ENCODE measurements at regions not wholly inside any gene's neighbourhood (a gene's known extent, or its start where the extent isn't known, plus 50 kb on each side); places are given as distances from the start of the nearest gene placed in this dataset.

DNA sequence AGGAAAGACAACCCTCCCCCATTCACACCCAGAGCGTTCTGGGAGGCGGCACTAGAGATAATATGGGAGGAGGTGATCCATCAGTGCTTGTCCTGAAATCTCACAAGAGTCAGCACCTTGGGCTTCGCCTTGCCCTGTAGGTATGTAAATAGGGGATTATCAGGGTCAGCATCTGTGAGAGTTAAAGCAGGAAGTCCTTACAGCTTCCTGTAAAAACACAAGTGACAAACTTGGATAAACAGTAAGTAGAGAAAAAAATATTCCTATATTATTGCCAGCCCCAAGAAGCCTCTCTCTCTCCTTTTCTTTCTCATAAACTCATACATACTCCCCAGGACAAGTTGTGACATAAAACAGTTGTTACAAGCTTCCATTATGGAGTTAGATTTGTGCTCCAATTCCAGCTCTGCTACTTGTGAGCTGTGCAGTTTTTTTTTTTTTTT lies 187.7 kb downstream of the MAF start:
- Mint-ChIP-seq H3K27me3 (peaks cover 9% of the 10 kb centered on the region), H3K27ac (no peak overlapping the region), H3K4me1 (ENCODE audit: low read depth) (peaks cover 18% of the 10 kb centered on the region), H3K4me3 (no peak overlapping the region), H3K9me3 (no peaks in the 10 kb centered on the region), H3K36me3 (ENCODE audit: low read depth) (no peaks in the 10 kb centered on the region)

DNA sequence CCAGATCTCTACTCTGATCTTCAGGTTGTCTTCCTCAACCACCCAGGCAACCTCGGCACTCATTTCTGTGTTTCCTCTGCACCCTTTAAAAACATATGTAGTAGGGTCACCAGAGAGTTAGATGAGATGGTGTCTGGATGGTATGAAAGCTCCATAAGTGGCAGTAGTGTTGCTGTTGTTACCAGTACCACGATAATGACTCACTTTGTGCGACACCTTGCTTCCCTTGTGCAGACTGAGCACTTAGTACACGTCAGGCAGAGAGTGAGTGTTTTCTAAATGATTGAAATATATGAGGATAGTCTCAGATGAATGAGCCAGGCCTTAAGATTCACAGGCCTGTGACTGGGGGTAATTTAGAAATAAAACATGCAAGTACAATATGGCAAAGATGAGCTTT lies 188.7 kb downstream of the MAF start:
- no peak overlapping the region for H3K27ac Mint-ChIP-seq
- no peak overlapping the region for H3K4me3 Mint-ChIP-seq

DNA sequence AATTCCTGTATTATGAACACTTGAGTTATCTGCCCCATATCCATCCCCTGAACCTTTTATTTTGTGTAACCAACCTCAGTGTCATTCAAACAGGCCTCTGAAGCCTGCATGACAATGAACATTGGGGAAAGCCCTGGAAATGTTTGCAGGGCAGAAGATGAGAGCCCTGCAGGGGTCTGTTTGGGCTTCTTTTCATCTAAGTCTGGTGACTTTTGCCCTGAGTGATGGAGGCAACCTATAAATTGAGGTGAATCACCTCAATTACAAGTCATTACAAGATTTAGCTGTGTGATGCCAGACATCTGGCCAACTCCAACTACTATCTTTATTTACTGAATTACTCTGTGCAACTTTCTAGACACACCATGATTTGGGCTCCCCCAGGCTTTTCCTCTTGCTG lies 189.2 kb downstream of the MAF start:
- H3K4me1 Mint-ChIP-seq (ENCODE audit: low read depth) = peaks cover 7% of the 10 kb centered on the region
- no peak overlapping the region for H3K27ac Mint-ChIP-seq
- H3K4me3 Mint-ChIP-seq = no peak overlapping the region
- no peaks in the 10 kb centered on the region for H3K9me3 Mint-ChIP-seq
- no peaks in the 10 kb centered on the region for H3K36me3 Mint-ChIP-seq (ENCODE audit: low read depth)
- H3K27me3 Mint-ChIP-seq = no peaks in the 10 kb centered on the region

More for the DNA sequence above, 188.7 kb downstream of the MAF start:
- Mint-ChIP-seq H3K36me3 (ENCODE audit: low read depth) (no peaks in the 10 kb centered on the region), H3K4me1 (ENCODE audit: low read depth) (peaks cover 12% of the 10 kb centered on the region), H3K9me3 (no peaks in the 10 kb centered on the region), H3K27me3 (peaks cover under 1% of the 10 kb centered on the region)

DNA sequence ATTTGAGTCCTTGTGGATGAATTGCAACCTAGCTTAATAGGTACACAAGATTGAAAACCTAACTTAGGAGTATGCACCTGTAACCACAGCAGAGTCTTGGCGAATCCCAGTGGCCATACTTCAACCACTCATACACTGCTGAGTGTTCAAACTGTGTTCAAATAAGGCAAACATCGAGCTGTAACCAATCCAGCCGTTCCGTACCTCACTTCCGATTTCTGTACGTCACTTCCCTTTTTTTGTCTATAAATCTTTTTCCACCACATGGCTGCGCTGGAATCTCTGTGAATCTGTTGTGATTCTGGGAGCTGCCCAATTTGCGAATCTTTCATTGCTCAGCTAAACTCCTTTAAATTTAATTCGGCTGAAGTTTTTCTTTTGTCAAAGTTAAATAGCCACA lies 190.6 kb downstream of the MAF start:
- Mint-ChIP-seq H3K4me3 (no peak overlapping the region), H3K36me3 (ENCODE audit: low read depth) (no peaks in the 10 kb centered on the region), H3K9me3 (no peaks in the 10 kb centered on the region), H3K4me1 (ENCODE audit: low read depth) (no peaks in the 10 kb centered on the region), H3K27ac (no peak overlapping the region), H3K27me3 (peaks cover 4% of the 10 kb centered on the region)

DNA sequence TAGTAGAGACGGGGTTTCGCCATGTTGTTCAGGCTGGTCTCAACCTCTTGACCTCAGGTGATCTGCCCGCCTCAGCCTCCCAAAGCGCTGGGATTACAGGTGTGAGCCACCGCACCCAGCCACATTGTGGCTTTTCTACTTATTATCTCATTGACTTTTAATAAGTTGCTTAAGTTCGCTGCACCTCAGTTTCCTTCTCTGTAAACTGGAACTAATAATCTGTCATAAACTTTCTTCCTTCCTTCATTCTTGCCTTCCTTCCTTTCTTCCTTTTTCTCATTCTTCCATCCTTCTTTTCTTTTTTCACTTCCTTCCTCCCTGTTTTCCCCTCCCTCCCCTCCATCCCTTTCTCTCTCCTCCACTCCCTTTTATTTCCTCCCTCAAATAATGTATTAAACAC lies 192.2 kb downstream of the MAF start:
- Mint-ChIP-seq H3K27me3 (peaks cover 7% of the 10 kb centered on the region), H3K4me3 (no peak overlapping the region), H3K36me3 (ENCODE audit: low read depth) (no peaks in the 10 kb centered on the region), H3K27ac (no peak overlapping the region), H3K4me1 (ENCODE audit: low read depth) (no peaks in the 10 kb centered on the region), H3K9me3 (no peaks in the 10 kb centered on the region)

DNA sequence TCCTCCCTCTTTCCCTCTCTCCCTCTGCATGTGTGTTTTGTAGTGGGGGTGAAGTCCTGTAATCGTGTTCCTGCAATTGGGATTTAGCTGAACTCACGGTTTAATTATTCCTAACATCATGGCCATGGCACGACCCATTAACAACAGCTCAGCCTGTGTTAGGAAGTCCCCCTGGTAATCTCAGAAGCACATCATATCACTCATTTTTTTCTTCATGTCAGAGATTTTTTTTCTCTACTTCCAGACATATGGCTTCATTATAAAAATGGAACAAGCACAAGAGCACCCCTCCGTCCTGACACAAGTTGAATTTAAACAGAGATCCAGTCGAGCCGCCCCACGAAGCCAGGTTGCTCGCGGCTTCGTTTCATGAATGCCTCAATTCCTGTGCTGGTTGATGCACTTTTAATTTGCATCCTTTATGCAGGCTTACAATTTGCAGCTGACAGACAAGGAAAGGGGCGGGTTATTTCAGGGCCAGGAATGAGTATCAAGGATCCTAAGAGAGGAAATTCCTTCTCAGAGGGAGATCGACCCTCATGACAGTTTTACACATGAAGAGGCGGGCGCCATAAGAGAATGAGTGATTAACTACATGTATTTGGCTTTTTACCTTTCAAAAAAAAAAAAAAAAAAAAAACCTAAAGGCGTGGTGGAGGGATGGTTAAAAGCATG lies 192.9 kb downstream of the MAF start:
- H3K4me3 Mint-ChIP-seq = no peak overlapping the region
- no peaks in the 10 kb centered on the region for H3K36me3 Mint-ChIP-seq (ENCODE audit: low read depth)
- no peak overlapping the region for H3K27ac Mint-ChIP-seq
- H3K9me3 Mint-ChIP-seq = no peaks in the 10 kb centered on the region
- H3K4me1 Mint-ChIP-seq (ENCODE audit: low read depth) = no peaks in the 10 kb centered on the region
- peaks cover 7% of the 10 kb centered on the region for H3K27me3 Mint-ChIP-seq

DNA sequence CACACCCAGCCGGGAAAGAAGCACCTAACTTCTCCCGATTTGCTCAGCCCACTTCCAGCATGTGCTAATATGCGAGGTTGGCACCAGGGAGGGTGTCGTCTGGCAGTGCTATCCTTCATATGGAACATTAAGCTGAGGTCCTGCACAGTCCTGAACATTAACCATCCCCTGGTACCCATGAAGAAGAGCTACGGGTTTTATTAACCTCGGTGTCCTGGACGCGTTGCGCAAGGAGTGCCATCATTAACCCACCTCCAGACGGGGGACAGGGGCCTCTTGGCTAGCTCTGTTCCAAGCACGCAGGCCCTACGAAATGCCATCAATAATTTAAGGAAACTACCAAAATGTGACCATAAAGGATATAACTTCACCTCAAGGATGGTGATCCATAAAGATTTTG lies 193.5 kb downstream of the MAF start:
- H3K36me3 Mint-ChIP-seq (ENCODE audit: low read depth) = no peaks in the 10 kb centered on the region
- no peak overlapping the region for H3K27ac Mint-ChIP-seq
- no peak overlapping the region for H3K4me3 Mint-ChIP-seq
- H3K9me3 Mint-ChIP-seq = no peaks in the 10 kb centered on the region
- no peaks in the 10 kb centered on the region for H3K4me1 Mint-ChIP-seq (ENCODE audit: low read depth)
- peaks cover 7% of the 10 kb centered on the region for H3K27me3 Mint-ChIP-seq

DNA sequence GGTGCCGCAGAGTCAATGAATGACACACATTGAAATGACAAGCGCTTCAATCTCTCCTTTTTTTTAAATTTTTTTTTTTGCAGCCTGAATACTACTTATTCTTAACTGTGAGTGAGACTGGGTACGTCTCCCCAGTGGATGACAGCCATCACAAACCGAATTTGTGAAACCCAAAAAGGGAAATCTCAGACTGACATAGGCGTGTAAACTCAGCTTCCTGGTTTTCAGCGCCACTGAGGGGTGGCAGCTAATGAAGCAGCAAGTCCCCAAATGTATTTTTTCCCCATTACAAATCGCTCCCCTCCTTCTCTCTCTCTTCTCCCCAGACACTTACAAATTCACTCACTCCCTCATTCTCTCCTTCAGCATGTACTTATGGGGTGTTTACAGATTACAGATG lies 196.0 kb downstream of the MAF start:
- no peaks in the 10 kb centered on the region for H3K4me1 Mint-ChIP-seq (ENCODE audit: low read depth)
- H3K27ac Mint-ChIP-seq = no peak overlapping the region
- H3K36me3 Mint-ChIP-seq (ENCODE audit: low read depth) = no peaks in the 10 kb centered on the region
- no peak overlapping the region for H3K4me3 Mint-ChIP-seq
- no peaks in the 10 kb centered on the region for H3K9me3 Mint-ChIP-seq
- H3K27me3 Mint-ChIP-seq = peaks cover 7% of the 10 kb centered on the region

DNA sequence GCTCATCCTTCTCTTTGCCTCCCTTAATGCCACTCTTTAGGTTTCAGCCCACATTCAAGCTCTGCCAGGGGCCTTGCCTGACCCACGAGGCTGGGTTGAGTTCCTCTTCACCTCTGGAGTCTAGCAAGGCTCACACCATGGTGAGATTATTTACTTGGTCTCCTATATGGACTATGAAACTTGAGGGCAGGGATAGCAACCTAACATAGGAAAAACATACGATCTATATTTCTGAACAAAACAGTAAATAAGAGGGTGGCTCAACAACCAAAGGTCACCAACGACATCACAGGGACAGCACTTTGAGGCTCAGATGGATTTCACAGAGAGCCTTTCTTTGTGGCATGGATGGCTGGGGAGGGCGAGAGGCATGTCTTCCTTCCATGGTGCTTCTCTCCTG lies 197.0 kb downstream of the MAF start:
- Mint-ChIP-seq H3K4me3 (no peak overlapping the region), H3K9me3 (no peaks in the 10 kb centered on the region), H3K27ac (no peak overlapping the region), H3K27me3 (peaks cover 7% of the 10 kb centered on the region), H3K36me3 (ENCODE audit: low read depth) (no peaks in the 10 kb centered on the region), H3K4me1 (ENCODE audit: low read depth) (no peaks in the 10 kb centered on the region)

DNA sequence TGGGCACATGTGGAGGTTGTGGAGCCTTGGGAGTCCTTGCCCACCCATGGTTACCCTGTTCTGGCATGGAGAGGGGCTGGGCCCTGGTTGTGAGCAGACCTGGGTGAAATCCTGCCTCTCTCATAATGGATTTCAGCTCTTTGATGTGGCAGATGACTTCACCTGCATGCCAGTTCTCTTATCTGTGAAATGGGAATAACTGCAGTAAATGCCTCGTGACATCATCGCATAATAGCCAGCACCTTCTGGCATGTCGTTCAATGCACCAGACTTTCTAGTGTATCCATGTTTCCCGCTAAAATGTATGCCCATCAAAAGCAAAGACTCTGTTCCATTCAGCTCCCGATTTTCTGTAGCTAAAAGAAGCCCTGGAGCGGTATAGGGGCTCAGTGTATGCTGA lies 197.6 kb downstream of the MAF start:
- no peak overlapping the region for H3K4me3 Mint-ChIP-seq
- H3K9me3 Mint-ChIP-seq = no peaks in the 10 kb centered on the region
- H3K36me3 Mint-ChIP-seq (ENCODE audit: low read depth) = no peaks in the 10 kb centered on the region
- no peak overlapping the region for H3K27ac Mint-ChIP-seq
- H3K27me3 Mint-ChIP-seq = peaks cover 7% of the 10 kb centered on the region
- H3K4me1 Mint-ChIP-seq (ENCODE audit: low read depth) = no peaks in the 10 kb centered on the region

DNA sequence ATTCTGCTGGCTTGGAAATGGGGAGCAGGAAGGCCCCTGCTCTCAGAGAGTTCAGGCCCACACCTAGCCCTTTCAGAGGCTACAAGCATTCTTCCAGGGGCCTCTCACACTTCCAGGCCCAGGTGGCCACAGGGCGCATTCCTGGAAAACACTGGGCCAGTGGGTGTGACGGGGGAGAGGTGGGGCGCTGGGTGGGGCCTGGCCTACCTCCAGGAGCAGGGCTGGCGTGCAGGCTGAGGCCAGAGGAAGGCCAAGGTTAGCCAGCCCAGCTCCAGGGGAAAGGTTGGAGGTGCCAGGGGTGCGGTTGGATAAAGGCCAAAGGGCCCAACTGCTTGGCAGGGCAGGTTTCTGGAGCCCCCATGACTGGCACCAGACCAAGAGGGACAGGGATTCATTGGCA lies 198.2 kb downstream of the MAF start:
- H3K27ac Mint-ChIP-seq = no peak overlapping the region
- no peak overlapping the region for H3K4me3 Mint-ChIP-seq
- H3K27me3 Mint-ChIP-seq = peaks cover 7% of the 10 kb centered on the region
- no peaks in the 10 kb centered on the region for H3K36me3 Mint-ChIP-seq (ENCODE audit: low read depth)
- H3K9me3 Mint-ChIP-seq = no peaks in the 10 kb centered on the region
- no peaks in the 10 kb centered on the region for H3K4me1 Mint-ChIP-seq (ENCODE audit: low read depth)

DNA sequence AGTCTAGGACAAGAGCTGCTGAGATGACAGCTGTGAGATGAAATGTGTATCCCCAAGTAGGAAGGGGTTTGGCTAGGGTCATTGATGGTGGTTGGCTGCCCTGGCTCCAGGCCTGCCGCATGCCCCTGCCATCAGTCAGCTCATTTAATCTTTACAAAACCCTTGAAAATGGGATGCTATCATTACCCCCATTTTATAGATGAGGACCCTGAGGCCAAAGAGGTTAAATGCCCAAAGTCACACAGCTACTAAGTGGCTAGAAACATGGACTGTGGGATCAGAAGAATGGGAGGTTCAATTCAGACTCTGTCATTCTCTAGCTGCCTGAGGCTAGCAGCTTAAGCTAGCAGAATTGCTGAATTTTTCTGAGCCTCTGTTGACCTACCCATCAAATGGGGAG lies 198.8 kb downstream of the MAF start:
- no peak overlapping the region for H3K27ac Mint-ChIP-seq

DNA sequence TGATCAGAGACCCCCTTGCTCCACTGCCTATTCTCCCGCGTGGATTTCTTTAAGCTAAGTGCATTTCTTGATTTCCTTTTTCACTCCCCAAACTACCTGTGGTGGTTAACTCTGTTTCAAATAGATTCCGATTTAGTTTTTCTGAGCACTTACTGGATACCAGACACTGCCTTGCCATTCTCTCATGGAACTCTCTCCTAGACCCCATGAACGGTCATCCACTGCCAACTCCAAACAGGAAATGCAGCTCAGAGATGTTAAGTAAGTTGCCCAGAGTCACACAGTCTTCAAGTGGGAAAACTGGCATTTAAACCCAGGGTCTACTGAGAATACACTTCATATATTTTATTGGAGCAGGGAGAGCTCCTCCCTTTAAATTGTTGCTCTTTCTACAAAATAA lies 199.4 kb downstream of the MAF start:
- Mint-ChIP-seq H3K27me3 (peaks cover 7% of the 10 kb centered on the region), H3K27ac (no peak overlapping the region), H3K9me3 (no peaks in the 10 kb centered on the region), H3K4me1 (ENCODE audit: low read depth) (no peaks in the 10 kb centered on the region), H3K4me3 (no peak overlapping the region), H3K36me3 (ENCODE audit: low read depth) (no peaks in the 10 kb centered on the region)

More for the DNA sequence above, 198.8 kb downstream of the MAF start:
- Mint-ChIP-seq H3K4me3 (no peak overlapping the region), H3K36me3 (ENCODE audit: low read depth) (no peaks in the 10 kb centered on the region), H3K27me3 (peaks cover 7% of the 10 kb centered on the region), H3K9me3 (no peaks in the 10 kb centered on the region), H3K4me1 (ENCODE audit: low read depth) (no peaks in the 10 kb centered on the region)

DNA sequence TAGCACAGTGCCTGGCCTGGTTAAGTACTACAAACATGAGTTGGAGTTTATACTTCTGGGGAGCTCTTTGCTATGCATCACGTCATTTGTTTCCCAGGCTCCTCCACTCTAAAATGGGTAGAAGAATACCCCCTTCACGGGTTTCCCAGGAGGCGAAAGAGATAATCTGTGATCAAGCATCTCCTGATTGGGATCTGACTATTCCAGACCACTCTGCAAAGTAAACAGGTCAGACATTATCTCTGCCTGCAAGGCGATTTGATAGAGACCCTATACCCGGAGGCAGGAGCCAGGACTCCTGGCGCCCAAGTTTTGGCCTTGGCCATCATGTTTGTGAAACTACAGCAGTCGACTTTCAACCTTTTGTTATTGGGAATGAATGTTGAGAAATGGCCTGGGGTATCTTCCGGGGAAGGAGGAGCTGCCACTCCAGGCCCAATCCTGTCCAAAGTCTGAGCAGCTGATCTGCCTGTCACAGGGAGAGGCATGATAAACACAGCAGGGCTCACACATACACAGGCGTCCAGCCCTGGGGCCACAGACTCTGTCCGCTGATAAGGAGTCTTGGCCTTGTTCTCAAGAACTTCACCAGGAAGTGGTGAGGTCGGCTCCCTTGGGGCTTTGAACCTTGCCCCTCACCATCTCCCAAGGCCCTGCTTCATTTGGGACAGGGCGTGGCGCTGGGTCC lies 199.9 kb downstream of the MAF start:
- Mint-ChIP-seq H3K4me3 (no peak overlapping the region), H3K36me3 (ENCODE audit: low read depth) (no peaks in the 10 kb centered on the region)

DNA sequence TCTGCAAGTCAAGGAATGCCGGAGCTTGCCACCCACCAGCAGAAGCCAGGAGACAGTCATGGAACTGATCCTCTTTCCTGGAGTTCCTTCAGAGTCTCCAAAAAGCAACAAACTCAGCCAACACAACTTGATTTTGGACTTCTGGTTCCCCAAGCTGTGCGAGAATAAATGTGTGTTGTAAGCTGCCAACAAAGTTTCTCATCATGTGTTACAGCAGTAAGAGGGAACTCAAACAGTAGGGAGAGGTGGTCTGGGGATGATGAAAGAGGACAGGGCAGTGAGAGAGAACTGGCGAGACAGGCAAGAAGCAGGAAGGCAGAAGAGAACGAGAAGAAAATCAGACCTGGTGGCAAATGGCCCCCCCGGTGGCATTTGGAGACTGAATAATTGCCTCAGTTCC lies 204.9 kb downstream of the MAF start:
- Mint-ChIP-seq H3K9me3 (no peaks in the 10 kb centered on the region), H3K4me1 (ENCODE audit: low read depth) (no peaks in the 10 kb centered on the region), H3K4me3 (no peak overlapping the region), H3K27me3 (peaks cover 8% of the 10 kb centered on the region), H3K36me3 (ENCODE audit: low read depth) (no peaks in the 10 kb centered on the region), H3K27ac (no peak overlapping the region)

More for the DNA sequence above, 199.9 kb downstream of the MAF start:
- Mint-ChIP-seq H3K27ac (no peak overlapping the region), H3K9me3 (no peaks in the 10 kb centered on the region), H3K4me1 (ENCODE audit: low read depth) (no peaks in the 10 kb centered on the region), H3K27me3 (peaks cover 5% of the 10 kb centered on the region)

DNA sequence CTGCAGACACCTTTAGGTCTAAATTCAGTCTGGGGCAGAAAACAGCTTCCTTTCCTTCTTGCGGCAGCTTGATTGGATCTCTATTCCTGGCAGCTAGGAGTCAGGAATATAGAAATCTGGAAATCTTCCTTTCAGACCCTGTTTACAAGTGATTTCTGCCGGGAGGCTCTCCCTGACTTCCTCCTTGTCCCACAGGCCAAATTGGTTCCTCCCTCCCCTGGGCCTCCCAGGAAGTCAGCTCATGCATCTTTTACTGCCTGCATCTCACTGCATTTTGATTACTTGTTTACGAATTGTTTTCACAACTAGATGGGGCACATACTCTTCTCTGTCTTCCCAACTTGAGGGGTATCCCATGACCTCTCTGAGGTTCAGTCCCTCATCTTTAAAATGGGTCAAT lies 206.3 kb downstream of the MAF start:
- Mint-ChIP-seq H3K27me3 (peaks cover 8% of the 10 kb centered on the region), H3K4me3 (no peak overlapping the region), H3K4me1 (ENCODE audit: low read depth) (no peaks in the 10 kb centered on the region), H3K9me3 (no peaks in the 10 kb centered on the region), H3K36me3 (ENCODE audit: low read depth) (no peaks in the 10 kb centered on the region), H3K27ac (no peak overlapping the region)

Measured in stimulated activated naive CD8-positive, alpha-beta T cell treated with anti-CD3 and anti-CD28 coated beads, Interleukin-15, Interleukin-2, amounts not matched to agents 100 ng/mL and 50 ng/mL, for 24 hours (primary cell).